ENCODE measurements at regions not wholly inside any gene's neighbourhood (a gene's known extent, or its start where the extent isn't known, plus 50 kb on each side); places are given as distances from the start of the nearest gene placed in this dataset.

DNA sequence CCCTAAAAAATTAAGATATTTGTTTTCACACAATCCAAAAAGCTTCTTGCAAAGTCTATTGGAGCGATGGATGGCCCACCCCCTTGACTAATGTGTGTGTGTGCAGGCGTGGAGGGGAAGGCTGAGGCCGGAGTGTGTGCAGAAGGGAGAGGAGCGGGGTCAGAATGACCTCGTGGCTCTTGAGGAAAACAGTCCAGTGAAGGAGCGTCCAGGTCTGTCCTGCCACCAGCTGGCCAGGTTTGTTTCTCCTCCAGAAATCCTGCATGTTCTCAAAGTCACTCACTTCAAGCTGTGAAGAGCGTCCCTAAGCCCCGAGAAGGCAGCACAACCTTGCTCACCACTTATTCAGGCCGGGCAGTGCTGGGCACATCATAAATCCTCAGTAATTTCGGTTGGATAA, 69.5 kb upstream of the SSX2IP start:
- H3K4me3 Mint-ChIP-seq, result no peak overlapping the region

DNA sequence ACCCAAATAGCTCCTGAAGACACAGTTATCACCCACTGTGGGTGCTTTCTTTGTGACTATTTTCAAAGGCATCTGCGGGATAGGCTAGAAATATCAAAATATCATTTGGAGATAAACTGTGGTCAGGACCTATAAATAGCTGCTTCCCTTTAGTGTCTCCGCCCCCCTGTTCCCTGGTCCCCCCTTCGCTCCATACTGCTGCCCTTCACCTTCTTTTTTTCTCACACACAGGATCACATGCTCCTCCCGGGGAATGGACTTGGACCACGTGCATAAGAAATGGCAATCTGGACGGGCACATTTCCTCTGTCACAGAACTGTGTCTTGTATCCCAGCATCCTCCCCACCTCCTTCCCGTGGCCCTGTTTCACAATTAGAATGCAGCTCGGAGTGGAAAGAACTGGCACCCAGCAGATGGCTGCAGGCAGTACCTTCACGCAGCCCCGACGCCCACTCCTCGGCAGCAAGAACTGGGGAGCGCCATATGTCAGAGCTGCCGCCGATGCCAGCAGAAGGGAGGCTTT, 68.8 kb upstream of the SSX2IP start:
- H3K4me1 Mint-ChIP-seq, result peaks cover 3 to 6% of the 10 kb centered on the region in 2 donors
- no peak overlapping the region for H3K27ac Mint-ChIP-seq
- peak overlapping the region; percentile 64 to 74 for H3K4me3 Mint-ChIP-seq
- no peaks in the 10 kb centered on the region for H3K9me3 Mint-ChIP-seq
- no peaks in the 10 kb centered on the region for H3K36me3 Mint-ChIP-seq
- ATAC-seq (replicated peaks), result peak; percentile 64
- peaks cover 7 to 18% of the 10 kb centered on the region in 2 donors for H3K27me3 Mint-ChIP-seq
- no peak for DNase-seq

More for the DNA sequence above, 69.5 kb upstream of the SSX2IP start:
- Mint-ChIP-seq H3K27ac (no peak overlapping the region), H3K4me1 (peaks cover 3 to 6% of the 10 kb centered on the region in 2 donors), H3K27me3 (peaks cover 9 to 23% of the 10 kb centered on the region in 2 donors), H3K9me3 (no peaks in the 10 kb centered on the region), H3K36me3 (no peaks in the 10 kb centered on the region)
- ATAC-seq (replicated peaks) (no peak), DNase-seq (no peak)

DNA sequence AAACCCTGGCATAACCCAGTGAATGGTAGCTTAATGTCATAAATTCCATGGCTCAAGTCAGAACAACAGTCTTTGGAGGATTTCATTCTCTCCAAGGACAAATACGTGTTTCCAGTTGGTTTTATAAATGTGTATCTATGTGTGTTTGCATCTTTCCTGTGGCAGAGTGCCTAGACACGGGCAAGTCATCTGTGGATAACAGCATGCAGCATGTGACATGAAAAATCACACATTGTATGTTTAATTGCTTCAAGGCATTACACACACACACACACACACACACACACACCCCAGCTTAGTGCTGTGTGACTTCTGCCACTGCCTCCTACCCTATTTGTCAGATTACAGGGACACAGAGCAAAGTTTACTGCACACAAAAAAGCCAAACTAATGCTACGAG, 68.2 kb upstream of the SSX2IP start:
- Mint-ChIP-seq H3K4me1 (peaks cover 4 to 8% of the 10 kb centered on the region in 2 donors), H3K36me3 (no peaks in the 10 kb centered on the region), H3K27me3 (peaks cover 8 to 16% of the 10 kb centered on the region in 2 donors), H3K4me3 (no peak overlapping the region), H3K9me3 (no peaks in the 10 kb centered on the region), H3K27ac (no peak overlapping the region)
- DNase-seq (no peak), ATAC-seq (replicated peaks) (no peak)

DNA sequence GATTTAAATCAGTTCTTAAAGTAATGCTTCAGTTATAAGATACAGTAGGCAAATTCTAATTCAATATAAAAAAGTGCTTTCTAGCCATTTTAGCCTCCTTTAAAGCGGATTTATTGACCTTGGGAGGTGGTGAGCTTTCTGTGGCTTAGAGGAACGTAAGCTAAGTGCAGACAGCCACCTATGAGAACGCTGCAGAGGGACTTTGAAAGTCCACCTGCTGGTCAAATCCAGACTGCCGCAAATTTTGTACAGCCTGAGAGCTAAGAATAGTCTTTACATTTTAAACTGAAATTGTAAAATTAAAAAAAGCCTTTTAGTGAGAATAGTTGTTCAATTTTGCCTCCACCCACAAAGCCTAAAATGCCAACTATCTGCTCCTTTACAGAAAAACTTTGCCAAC, 67.0 kb upstream of the SSX2IP start:
- peaks cover 13 to 18% of the 10 kb centered on the region in 2 donors for H3K27me3 Mint-ChIP-seq
- H3K36me3 Mint-ChIP-seq, result no peaks in the 10 kb centered on the region
- DNase-seq, result no peak
- ATAC-seq (replicated peaks), result no peak
- H3K9me3 Mint-ChIP-seq, result no peaks in the 10 kb centered on the region
- H3K4me1 Mint-ChIP-seq, result peaks cover 7 to 13% of the 10 kb centered on the region in 2 donors
- H3K4me3 Mint-ChIP-seq, result no peak overlapping the region
- H3K27ac Mint-ChIP-seq, result no peak overlapping the region

DNA sequence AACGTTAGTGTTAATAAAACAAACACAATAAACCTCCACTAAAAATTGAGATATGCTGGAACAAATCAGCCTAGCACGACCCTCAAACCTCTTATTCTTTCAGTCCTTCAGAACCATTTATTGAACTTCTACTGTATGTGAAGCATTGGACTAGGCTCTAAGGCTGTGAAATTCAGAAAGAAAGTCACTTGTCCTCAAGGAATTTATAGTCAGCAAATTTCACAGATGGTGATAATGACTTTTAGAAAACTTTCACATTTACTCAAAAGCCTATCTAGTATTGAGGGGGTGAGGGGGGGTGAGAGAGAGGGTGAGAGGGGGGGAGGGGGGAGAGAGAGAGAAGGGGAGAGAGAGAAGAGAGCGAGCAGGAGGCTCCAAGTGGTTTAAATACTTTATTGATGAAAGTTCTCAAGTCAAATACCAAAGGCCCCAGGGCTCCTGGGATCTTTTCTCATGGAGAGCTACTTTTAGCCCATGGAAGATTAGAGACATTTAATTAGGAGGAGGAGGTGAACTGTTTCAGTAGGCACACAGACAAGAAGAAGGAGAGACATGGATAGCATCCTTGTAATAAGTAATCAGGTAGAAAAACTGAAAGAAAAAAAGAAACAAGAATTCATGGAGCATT, 66.3 kb upstream of the SSX2IP start:
- peaks cover 7 to 13% of the 10 kb centered on the region in 2 donors for H3K4me1 Mint-ChIP-seq
- no peak for ATAC-seq (replicated peaks)
- H3K4me3 Mint-ChIP-seq, result no peak overlapping the region
- no peak overlapping the region for H3K27ac Mint-ChIP-seq
- DNase-seq, result no peak
- H3K36me3 Mint-ChIP-seq, result no peaks in the 10 kb centered on the region
- H3K9me3 Mint-ChIP-seq, result no peaks in the 10 kb centered on the region
- peaks cover 13 to 21% of the 10 kb centered on the region in 2 donors for H3K27me3 Mint-ChIP-seq

DNA sequence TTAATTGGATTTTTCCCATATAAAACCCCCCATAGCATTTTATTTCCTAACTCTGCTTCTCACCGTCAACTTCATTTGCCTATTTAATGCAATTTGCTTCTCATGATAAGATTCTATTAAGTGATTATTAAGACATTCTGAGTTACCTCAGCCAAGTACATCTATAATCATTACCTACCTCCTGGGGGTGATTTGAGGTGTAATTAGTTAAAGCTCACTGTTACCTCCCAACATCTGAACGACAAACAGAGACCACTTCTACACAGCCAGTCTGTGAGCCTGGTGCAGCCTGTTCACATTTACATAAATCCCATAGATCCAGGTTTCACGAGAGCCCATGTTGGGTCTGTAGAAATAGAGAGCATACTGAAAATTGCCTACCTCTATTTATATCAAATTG, 65.7 kb upstream of the SSX2IP start:
- H3K36me3 Mint-ChIP-seq, result no peaks in the 10 kb centered on the region
- ATAC-seq (replicated peaks) (no peak), DNase-seq (no peak)
- H3K9me3 Mint-ChIP-seq, result no peaks in the 10 kb centered on the region
- H3K4me3 Mint-ChIP-seq, result no peak overlapping the region
- peaks cover 13 to 21% of the 10 kb centered on the region in 2 donors for H3K27me3 Mint-ChIP-seq
- peaks cover 7 to 13% of the 10 kb centered on the region in 2 donors for H3K4me1 Mint-ChIP-seq
- H3K27ac Mint-ChIP-seq, result no peak overlapping the region

DNA sequence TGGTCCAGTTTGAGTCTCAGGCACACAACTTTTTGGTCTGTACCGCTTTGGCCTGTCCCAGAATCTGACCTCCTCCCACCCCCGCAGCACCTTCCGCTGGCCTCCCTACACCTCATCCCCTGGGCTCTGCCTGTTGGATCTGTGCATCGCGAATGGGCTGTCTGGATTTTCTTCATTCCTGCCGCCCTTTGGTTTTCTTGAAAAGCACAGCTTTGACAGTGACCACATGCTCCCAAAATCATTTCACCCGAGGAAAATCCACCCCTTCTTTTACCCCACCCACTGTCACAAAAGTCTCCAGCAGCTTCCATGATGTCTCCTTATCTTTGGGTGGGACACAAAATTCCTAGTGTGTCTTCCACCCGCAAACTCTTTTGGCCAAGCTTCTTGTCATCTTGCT, 65.0 kb upstream of the SSX2IP start:
- Mint-ChIP-seq H3K36me3 (no peaks in the 10 kb centered on the region), H3K27ac (no peak overlapping the region), H3K27me3 (peaks cover 12 to 22% of the 10 kb centered on the region in 2 donors), H3K4me1 (peaks cover 7 to 13% of the 10 kb centered on the region in 2 donors), H3K4me3 (no peak overlapping the region), H3K9me3 (no peaks in the 10 kb centered on the region)
- no peak for ATAC-seq (replicated peaks)
- DNase-seq, result no peak

DNA sequence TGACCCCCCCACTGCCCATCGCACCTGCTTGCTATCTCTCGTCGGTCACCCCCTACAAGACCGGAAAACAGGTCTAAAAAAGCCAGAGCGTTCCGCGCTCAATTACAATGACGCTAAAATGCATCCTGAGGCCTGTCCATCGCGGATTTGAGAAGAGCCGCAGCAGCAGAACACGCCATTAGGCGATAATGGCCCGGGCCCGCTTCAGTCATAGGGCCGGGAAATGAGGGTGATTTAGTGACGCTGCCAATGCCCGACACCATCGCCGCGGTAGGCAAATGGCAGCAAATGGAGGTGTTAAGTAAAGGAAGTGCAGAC, 64.1 kb upstream of the SSX2IP start:
- H3K4me3 Mint-ChIP-seq, result no peak overlapping the region
- H3K36me3 Mint-ChIP-seq, result no peaks in the 10 kb centered on the region
- H3K9me3 Mint-ChIP-seq, result no peaks in the 10 kb centered on the region

DNA sequence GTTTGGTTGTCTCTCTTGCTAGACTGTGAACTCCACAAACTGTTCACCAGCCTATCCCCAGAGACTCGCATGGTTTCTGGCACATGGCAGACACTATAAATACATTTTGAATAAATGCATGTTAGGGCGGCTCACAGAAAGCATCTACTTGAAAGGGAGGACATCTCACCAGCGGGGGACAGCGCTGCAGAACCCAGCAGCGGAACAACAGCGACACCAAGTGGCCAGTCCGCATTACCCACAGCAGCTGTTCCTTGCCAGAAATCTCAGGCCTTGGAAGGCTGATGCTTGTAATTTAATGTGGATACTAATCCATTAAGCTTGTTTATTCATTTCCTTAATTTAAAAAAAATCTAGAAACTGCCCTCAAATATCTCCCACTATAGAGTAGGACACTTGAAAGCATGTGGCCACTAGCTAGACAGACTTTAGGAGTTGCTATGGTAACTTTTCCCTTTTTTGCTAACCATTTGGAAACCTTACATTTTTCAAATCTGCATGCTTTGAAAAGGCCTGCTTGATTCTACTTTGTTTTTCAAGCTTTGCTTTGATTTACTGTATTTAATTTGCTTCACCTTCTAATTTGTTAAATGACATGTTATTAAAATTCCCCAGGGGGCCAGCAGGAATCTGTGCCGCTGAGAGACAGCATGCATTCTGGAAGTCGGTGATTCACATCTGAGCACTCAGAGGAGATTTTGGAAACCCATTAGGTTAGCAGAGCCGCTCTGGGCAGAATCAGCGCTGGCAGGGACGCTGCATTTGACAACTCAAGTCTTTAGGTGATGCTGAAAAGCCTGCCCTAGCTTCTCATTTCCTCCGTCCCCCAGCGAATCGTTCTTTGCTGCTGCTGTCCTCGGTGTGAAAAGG, 63.5 kb upstream of the SSX2IP start:
- DNase-seq (peak; percentile 50), ATAC-seq (replicated peaks) (peak; percentile 93 to 98)
- H3K27me3 Mint-ChIP-seq, result peaks cover 6 to 15% of the 10 kb centered on the region in 2 donors
- peaks cover 4 to 7% of the 10 kb centered on the region in 2 donors for H3K4me1 Mint-ChIP-seq
- H3K9me3 Mint-ChIP-seq, result no peaks in the 10 kb centered on the region
- no peak overlapping the region for H3K4me3 Mint-ChIP-seq
- H3K36me3 Mint-ChIP-seq, result no peaks in the 10 kb centered on the region
- no peak overlapping the region for H3K27ac Mint-ChIP-seq

More for the DNA sequence above, 64.1 kb upstream of the SSX2IP start:
- ATAC-seq (replicated peaks) (no peak), DNase-seq (no peak)
- no peak overlapping the region for H3K27ac Mint-ChIP-seq
- H3K27me3 Mint-ChIP-seq, result peaks cover 6 to 19% of the 10 kb centered on the region in 2 donors
- H3K4me1 Mint-ChIP-seq, result peaks cover 7 to 13% of the 10 kb centered on the region in 2 donors

DNA sequence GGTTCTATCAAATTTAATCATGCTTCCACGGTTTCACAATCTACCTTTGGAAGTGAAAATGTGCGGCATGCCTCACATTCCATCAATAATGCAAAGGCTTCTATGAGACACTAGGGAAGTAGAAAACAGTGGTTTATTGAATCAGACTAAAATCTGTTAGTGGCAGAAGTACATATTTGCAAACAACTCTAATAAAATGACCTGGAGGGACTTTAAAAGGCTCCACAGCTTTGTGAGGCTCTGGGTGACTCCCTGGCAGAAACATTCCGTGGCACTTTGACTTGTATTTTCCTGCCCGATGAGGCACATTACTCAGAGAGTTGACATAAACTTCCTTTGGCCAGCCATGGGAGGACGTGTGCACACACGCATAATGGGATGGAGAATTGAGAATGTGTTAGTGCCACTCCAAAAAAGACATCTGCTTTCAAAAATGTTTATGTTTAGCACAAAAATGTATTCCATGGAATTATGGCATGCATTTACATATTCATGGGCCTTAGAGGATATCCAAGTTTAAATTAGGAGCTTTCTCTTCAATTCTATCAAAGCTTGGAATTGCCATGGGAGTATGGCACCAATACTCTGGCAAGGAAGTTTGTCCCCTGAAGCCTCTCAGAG, 60.0 kb upstream of the SSX2IP start:
- H3K36me3 Mint-ChIP-seq, result no peaks in the 10 kb centered on the region

DNA sequence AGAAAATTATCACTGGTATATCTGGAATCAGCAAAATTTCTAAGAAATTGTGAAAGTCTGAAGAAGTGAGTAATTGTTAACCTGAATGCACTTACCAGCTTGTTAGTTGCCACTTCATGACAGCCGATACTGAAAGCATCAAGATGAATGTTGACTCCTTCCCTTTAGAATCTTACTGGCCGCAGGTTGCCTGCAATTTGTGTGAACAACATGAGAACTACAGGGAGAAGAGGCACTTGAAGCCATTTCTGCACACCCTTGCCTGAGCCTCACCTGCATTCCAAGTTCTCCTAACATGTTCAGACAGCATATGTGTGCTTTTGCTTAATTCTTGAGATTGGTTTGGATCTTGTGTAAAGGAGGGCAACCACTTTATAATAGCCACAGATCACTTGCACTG, 59.2 kb upstream of the SSX2IP start:
- no peak overlapping the region for H3K27ac Mint-ChIP-seq
- peaks cover 6 to 15% of the 10 kb centered on the region in 2 donors for H3K27me3 Mint-ChIP-seq
- H3K9me3 Mint-ChIP-seq, result no peaks in the 10 kb centered on the region
- no peak overlapping the region for H3K4me3 Mint-ChIP-seq
- no peaks in the 10 kb centered on the region for H3K36me3 Mint-ChIP-seq
- peaks cover 4 to 6% of the 10 kb centered on the region in 2 donors for H3K4me1 Mint-ChIP-seq
- DNase-seq (no peak), ATAC-seq (replicated peaks) (no peak)

More for the DNA sequence above, 60.0 kb upstream of the SSX2IP start:
- H3K4me3 Mint-ChIP-seq, result no peak overlapping the region
- H3K27ac Mint-ChIP-seq, result no peak overlapping the region
- peaks cover 6 to 15% of the 10 kb centered on the region in 2 donors for H3K27me3 Mint-ChIP-seq
- DNase-seq, result no peak
- no peak for ATAC-seq (replicated peaks)
- H3K4me1 Mint-ChIP-seq, result peaks cover 4 to 6% of the 10 kb centered on the region in 2 donors
- H3K9me3 Mint-ChIP-seq, result no peaks in the 10 kb centered on the region

DNA sequence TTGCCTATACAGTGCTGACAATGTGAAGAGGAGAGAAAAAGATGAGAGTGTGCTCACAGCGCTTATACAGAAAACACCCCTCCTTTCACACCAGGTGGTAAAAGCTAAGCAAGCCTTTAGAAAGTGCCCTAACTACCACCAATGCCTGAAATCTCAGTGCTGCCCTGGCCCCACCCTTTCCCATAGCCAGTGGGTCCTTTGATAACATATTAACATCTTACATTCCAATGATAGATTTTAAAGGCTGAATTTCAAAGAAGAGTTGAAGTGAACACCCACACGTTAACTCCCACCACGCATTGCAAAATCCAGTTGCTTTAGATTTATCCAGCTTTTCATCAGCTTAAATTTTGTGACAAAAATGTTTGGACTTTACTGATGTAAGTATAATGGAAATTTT, 58.1 kb upstream of the SSX2IP start:
- H3K9me3 Mint-ChIP-seq, result no peaks in the 10 kb centered on the region
- no peak for DNase-seq
- peaks cover 4 to 13% of the 10 kb centered on the region in 2 donors for H3K27me3 Mint-ChIP-seq
- no peak for ATAC-seq (replicated peaks)
- H3K27ac Mint-ChIP-seq, result no peak overlapping the region
- H3K36me3 Mint-ChIP-seq, result no peaks in the 10 kb centered on the region
- H3K4me3 Mint-ChIP-seq, result no peak overlapping the region
- H3K4me1 Mint-ChIP-seq, result peaks cover 2 to 4% of the 10 kb centered on the region in 2 donors

DNA sequence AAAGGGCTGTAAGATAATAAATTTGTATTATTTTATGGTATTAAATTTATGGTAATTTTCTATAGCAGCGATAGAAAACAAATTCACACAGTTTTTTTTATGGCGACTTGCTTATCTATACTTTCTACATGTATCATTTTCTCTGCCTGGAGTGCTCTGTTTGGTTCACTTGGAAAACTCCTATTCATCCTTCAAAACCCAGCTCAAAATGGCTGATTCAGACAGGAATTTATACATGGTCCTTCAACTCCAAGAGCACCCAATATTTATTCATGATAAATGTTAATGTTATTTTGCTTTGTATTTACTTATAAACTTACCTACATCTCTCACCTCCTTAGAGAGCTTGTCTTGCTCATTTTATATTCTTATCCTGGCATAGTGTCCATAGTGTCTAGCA, 55.6 kb upstream of the SSX2IP start:
- H3K4me3 Mint-ChIP-seq, result no peak overlapping the region
- no peaks in the 10 kb centered on the region for H3K4me1 Mint-ChIP-seq
- peaks cover 0 to 5% of the 10 kb centered on the region in 2 donors for H3K27me3 Mint-ChIP-seq
- H3K9me3 Mint-ChIP-seq, result no peaks in the 10 kb centered on the region
- no peak overlapping the region for H3K27ac Mint-ChIP-seq
- DNase-seq (no peak), ATAC-seq (replicated peaks) (no peak)
- no peaks in the 10 kb centered on the region for H3K36me3 Mint-ChIP-seq

DNA sequence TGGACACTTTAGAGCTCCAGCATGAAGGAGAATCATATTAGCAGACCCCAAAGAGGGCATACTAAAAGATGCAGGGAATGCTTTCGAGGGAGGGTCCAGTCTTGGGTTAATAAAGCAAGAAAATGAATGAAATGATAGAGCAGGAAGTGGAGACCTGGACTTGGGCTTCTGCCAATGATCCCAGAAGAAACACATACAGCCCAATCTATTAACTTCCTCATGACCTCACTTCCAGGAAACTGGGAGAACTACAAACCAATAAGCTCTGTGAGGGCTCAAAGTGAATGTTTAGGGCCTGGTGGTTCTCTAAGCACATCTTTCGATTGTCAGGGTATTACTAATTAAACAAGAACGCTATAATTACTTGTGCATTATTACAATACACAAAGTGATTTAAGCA, 53.6 kb upstream of the SSX2IP start:
- no peaks in the 10 kb centered on the region for H3K9me3 Mint-ChIP-seq
- H3K27me3 Mint-ChIP-seq, result no peaks in the 10 kb centered on the region
- ATAC-seq (replicated peaks), result no peak
- no peaks in the 10 kb centered on the region for H3K4me1 Mint-ChIP-seq
- H3K36me3 Mint-ChIP-seq, result no peaks in the 10 kb centered on the region
- no peak overlapping the region for H3K27ac Mint-ChIP-seq
- H3K4me3 Mint-ChIP-seq, result no peak overlapping the region
- no peak for DNase-seq

Data from stimulated activated naive B cell treated with anti-CD40 and anti-IgM and Interleukin-4, amounts not matched to agents 10 μg/mL and 1 μg/mL and 100 μg/mL, for 72 hours (primary cell).